Endothelial cell of umbilical vein (primary cell): ENCODE measurements at regions not wholly inside any gene's neighbourhood (a gene's known extent, or its start where the extent isn't known, plus 50 kb on each side); places are given as distances from the start of the nearest gene placed in this dataset.

Experiments
- BruUV-seq: library from RNA; stranded (reverse); fragments of 400-500 nt; replicated peaks from 2 replicates; lab custom pipeline; 2021; lab: Mats Ljungman, UMichigan
- CTCF ChIA-PET: fragments of 300-600, 350-600 bp; sonication (Branson Sonifier 250); formaldehyde crosslinking; loops from one replicate; lab custom pipeline; 2021; ENCODE audit warnings: antibody characterized with exemption, inconsistent platforms; lab: Charles Lee
- POLR2A ChIA-PET: fragments of 300-600, 350-600 bp; sonication (Branson Sonifier 250); formaldehyde crosslinking; loops from one replicate; lab custom pipeline; 2021; ENCODE audit warnings: antibody characterized with exemption, inconsistent platforms; lab: Charles Lee
- DNase-seq: peaks from one replicate; pipeline ENCODE4 v3.0.0-alpha.2; 2011; ENCODE audit warnings: low read depth, low spot score
- FAIRE-seq: peaks from 2 replicates; lab custom pipeline; 2011; peaks lifted over from hg19 to GRCh38; lab: Jason Lieb, UNC
- H2AFZ ChIP-seq: 2 replicates; pipeline ENCODE4 v1.6.0; 2012; ENCODE audit warnings: low read depth, low read length, control low read depth, inconsistent platforms
- H3K27ac ChIP-seq: 2 replicates; pipeline ENCODE4 v1.5.1; 2011; ENCODE audit warnings: low read depth, mild to moderate bottlenecking, control low read depth, low read length, moderate library complexity; ENCODE audit not compliant: insufficient read depth
- H3K27me3 ChIP-seq, 2 experiments: 2 replicates each; pipeline versions ENCODE4 v1.6.0 to v1.6.1; 2011; ENCODE audit warnings: low read length in 2 of 2, mixed read lengths in 1 of 2; ENCODE audit not compliant: control insufficient read depth in 2 of 2, insufficient read depth in 2 of 2
- H3K36me3 ChIP-seq, 2 experiments: 2 replicates in 1 of 2; 3 replicates in 1 of 2; pipeline ENCODE4 v1.5.1; 2011; ENCODE audit warnings: low read length in 2 of 2, mild to moderate bottlenecking in 1 of 2, moderate library complexity in 1 of 2; ENCODE audit not compliant: control insufficient read depth in 2 of 2, insufficient read depth in 2 of 2; ENCODE audit errors: extremely low read depth in 1 of 2
- H3K4me1 ChIP-seq: 3 replicates; pipeline ENCODE4 v1.5.1; 2011; ENCODE audit warnings: mild to moderate bottlenecking, low read length; ENCODE audit not compliant: control insufficient read depth, insufficient read depth; ENCODE audit errors: extremely low read depth
- H3K4me2 ChIP-seq: 2 replicates; pipeline ENCODE4 v1.6.1; 2011; ENCODE audit warnings: low read length, control low read depth, mixed read lengths; ENCODE audit not compliant: insufficient read depth
- H3K4me3 ChIP-seq, 3 experiments: fragments of 200-600 bp in 1 of 3; sonication (generic), shearing (Covaris generic) in 1 of 3; replicated peaks in 1 of 3; 2 replicates each; pipeline ENCODE4 v1.5.1; 2011 to 2016; ENCODE audit warnings: control low read depth in 3 of 3, low read length in 3 of 3, mild to moderate bottlenecking in 2 of 3, inconsistent platforms in 1 of 3, low read depth in 1 of 3, moderate library complexity in 1 of 3; ENCODE audit not compliant: insufficient read depth in 1 of 3
- H3K79me2 ChIP-seq: 2 replicates; pipeline ENCODE4 v1.6.0; 2012; ENCODE audit warnings: low read length, inconsistent platforms; ENCODE audit not compliant: control insufficient read depth, insufficient read depth
- H3K9ac ChIP-seq: replicated peaks from 2 replicates; pipeline ENCODE3; 2011; ENCODE audit warnings: low read length, control low read depth; ENCODE audit not compliant: insufficient read depth; ENCODE audit errors: extremely low read depth
- H3K9me1 ChIP-seq: replicated peaks from 3 replicates; pipeline ENCODE4 v1.6.0; 2011; ENCODE audit warnings: mild to moderate bottlenecking, low read length; ENCODE audit not compliant: control insufficient read depth, insufficient read depth; ENCODE audit errors: extremely low read depth
- H3K9me3 ChIP-seq: replicated peaks from 2 replicates; pipeline ENCODE4 v1.5.1; 2012; ENCODE audit warnings: low read length, inconsistent platforms; ENCODE audit not compliant: control insufficient read depth, insufficient read depth
- H4K20me1 ChIP-seq: replicated peaks from 2 replicates; pipeline ENCODE3; 2011; ENCODE audit warnings: mild to moderate bottlenecking, low read length; ENCODE audit not compliant: control insufficient read depth, insufficient read depth; ENCODE audit errors: extremely low read depth
- EZH2 ChIP-seq: IDR thresholded peaks from 2 replicates; pipeline ENCODE4 v1.6.1; 2012; ENCODE audit warnings: borderline replicate concordance, low read depth, mild to moderate bottlenecking, moderate library complexity, low read length, inconsistent platforms; ENCODE audit not compliant: severe bottlenecking
- FOS ChIP-seq: IDR thresholded peaks from 2 replicates; pipeline ENCODE4 v1.6.1; 2011; ENCODE audit warnings: mild to moderate bottlenecking, low read length, moderate library complexity, borderline replicate concordance; ENCODE audit not compliant: insufficient read depth
- GATA2 ChIP-seq: IDR thresholded peaks from 2 replicates; pipeline ENCODE4 v1.7.0; 2011; ENCODE audit warnings: low read depth, mild to moderate bottlenecking, moderate library complexity, mixed read lengths, low read length; ENCODE audit not compliant: insufficient read length, insufficient read depth
- JUN ChIP-seq: IDR thresholded peaks from 2 replicates; pipeline ENCODE4 v1.6.1; 2011; ENCODE audit warnings: borderline replicate concordance, low read depth; ENCODE audit not compliant: insufficient read length, insufficient read depth
- MYC ChIP-seq: IDR thresholded peaks from one replicate; pipeline ENCODE4 v1.6.1; 2011; ENCODE audit warnings: mild to moderate bottlenecking, low read depth, low read length
- POLR2A ChIP-seq: IDR thresholded peaks from 2 replicates; pipeline ENCODE4 v1.6.1; 2012; ENCODE audit warnings: low read depth, mild to moderate bottlenecking, control low read depth, low read length
- POLR2AphosphoS5 ChIP-seq: IDR thresholded peaks from 2 replicates; pipeline ENCODE4 v1.6.1; 2012; ENCODE audit warnings: low read depth, mild to moderate bottlenecking, control low read depth, low read length, moderate library complexity; ENCODE audit not compliant: insufficient read depth
- dilution Hi-C: fragments of 300-500 bp; cut with MboI; formaldehyde crosslinking; loops from one replicate; pipeline ENCODE4 v1.15.0; 2019; ENCODE audit warnings: low sequenced_read_pairs; ENCODE audit not compliant: extremely low pct_ligation_motif_present
- intact Hi-C: fragments of 100-400 bp; cut with micrococcal nuclease; formaldehyde crosslinking; loops from one replicate; pipeline ENCODE4 v1.10.0; 2022
- TF ChIP-seq, protein P1 (sequence below): IDR thresholded peaks from 2 replicates; pipeline ENCODE4 v1.6.1; 2011; ENCODE audit not compliant: insufficient read depth, insufficient read length
- TF ChIP-seq, protein P2 (sequence below), 2 donors: IDR thresholded peaks; 1 replicate in 1 of 2; 2 replicates in 1 of 2; pipeline ENCODE4 v1.5.1; 2011; ENCODE audit warnings: low read length in 2 of 2, mild to moderate bottlenecking in 2 of 2, moderate library complexity in 2 of 2, control low read depth in 1 of 2, inconsistent platforms in 1 of 2, low read depth in 1 of 2; ENCODE audit not compliant: insufficient read depth in 1 of 2; ENCODE audit errors: extremely low read depth in 1 of 2

DNA sequence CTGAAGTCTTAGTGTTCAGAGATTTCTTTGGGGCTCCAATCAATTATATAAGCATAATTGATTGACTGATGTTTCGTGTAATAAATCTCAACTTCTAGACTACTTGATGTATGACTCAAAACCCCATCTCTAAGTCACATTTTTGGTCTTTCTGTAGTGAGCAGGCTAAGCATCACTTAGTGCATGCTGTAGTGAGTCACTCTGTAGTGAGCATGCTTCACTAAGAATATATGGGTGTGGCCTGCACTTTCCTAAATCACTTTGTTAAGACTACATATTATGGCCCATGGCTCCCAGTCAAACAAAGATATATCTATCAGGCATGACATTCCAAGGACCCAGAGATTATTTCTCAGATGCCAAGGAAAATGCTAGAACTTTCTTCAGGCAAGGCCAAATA lies 909.4 kb upstream of the LRFN5 start:
- Histone ChIP-seq H3K79me2 (no peaks in the 10 kb centered on the region), H3K36me3 (no peaks in the 10 kb centered on the region), H3K9me3 (peaks cover 2% of the 10 kb centered on the region), H3K4me2 (no peak overlapping the region), H4K20me1 (no peaks in the 10 kb centered on the region), H3K4me3 (no peak overlapping the region), H3K4me1 (no peaks in the 10 kb centered on the region), H3K9me1 (no peaks in the 10 kb centered on the region), H3K27me3 (no peaks in the 10 kb centered on the region), H3K9ac (no peak overlapping the region), H2AFZ (no peak overlapping the region), H3K27ac (no peak overlapping the region)
- FAIRE-seq (no peak), DNase-seq (no peak)
- ChIA-PET POLR2A (no interaction called here), CTCF (no interaction called here)
- dilution Hi-C loops, result no loop called here
- BruUV-seq, result no TSS peak
- intact Hi-C loops, result no loop called here
- TF ChIP-seq JUN (no peak), GATA2 (no peak), POLR2A (no peak), MYC (no peak), FOS (no peak), EZH2 (no peak), POLR2AphosphoS5 (no peak)
- TF ChIP-seq, protein P1, sequence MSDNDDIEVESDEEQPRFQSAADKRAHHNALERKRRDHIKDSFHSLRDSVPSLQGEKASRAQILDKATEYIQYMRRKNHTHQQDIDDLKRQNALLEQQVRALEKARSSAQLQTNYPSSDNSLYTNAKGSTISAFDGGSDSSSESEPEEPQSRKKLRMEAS, result no peak
- TF ChIP-seq, protein P2, sequence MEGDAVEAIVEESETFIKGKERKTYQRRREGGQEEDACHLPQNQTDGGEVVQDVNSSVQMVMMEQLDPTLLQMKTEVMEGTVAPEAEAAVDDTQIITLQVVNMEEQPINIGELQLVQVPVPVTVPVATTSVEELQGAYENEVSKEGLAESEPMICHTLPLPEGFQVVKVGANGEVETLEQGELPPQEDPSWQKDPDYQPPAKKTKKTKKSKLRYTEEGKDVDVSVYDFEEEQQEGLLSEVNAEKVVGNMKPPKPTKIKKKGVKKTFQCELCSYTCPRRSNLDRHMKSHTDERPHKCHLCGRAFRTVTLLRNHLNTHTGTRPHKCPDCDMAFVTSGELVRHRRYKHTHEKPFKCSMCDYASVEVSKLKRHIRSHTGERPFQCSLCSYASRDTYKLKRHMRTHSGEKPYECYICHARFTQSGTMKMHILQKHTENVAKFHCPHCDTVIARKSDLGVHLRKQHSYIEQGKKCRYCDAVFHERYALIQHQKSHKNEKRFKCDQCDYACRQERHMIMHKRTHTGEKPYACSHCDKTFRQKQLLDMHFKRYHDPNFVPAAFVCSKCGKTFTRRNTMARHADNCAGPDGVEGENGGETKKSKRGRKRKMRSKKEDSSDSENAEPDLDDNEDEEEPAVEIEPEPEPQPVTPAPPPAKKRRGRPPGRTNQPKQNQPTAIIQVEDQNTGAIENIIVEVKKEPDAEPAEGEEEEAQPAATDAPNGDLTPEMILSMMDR (IDR thresholded peaks at IDR 0.05; ENCODE audit: extremely low read depth in 1 of 2, insufficient read depth in 1 of 2, low read depth in 1 of 2, low read length in 2 of 2), result no peak
